Kidney epithelial cell (primary cell): ENCODE measurements at regions not wholly inside any gene's neighbourhood (a gene's known extent, or its start where the extent isn't known, plus 50 kb on each side); places are given as distances from the start of the nearest gene placed in this dataset.

Source experiments
- DNase-seq: peaks from one replicate; pipeline ENCODE4 v3.0.0-alpha.2; 2010; ENCODE audit warnings: low read depth
- H3K27me3 ChIP-seq: 2 replicates; pipeline ENCODE4 v1.6.0; 2011; ENCODE audit warnings: low read length; ENCODE audit not compliant: control insufficient read depth, insufficient read depth
- H3K36me3 ChIP-seq: 2 replicates; pipeline ENCODE4 v1.5.1; 2011; ENCODE audit warnings: low read length; ENCODE audit not compliant: control insufficient read depth, insufficient read depth
- H3K4me3 ChIP-seq: 2 replicates; pipeline ENCODE4 v1.5.1; 2011; ENCODE audit warnings: low read depth, mild to moderate bottlenecking, control low read depth, low read length
- CTCF ChIP-seq: IDR thresholded peaks from 2 replicates; pipeline ENCODE4 v1.5.1; 2011; ENCODE audit warnings: mild to moderate bottlenecking, moderate library complexity, low read length, control low read depth, inconsistent platforms; ENCODE audit not compliant: insufficient read depth, poor library complexity, severe bottlenecking

DNA sequence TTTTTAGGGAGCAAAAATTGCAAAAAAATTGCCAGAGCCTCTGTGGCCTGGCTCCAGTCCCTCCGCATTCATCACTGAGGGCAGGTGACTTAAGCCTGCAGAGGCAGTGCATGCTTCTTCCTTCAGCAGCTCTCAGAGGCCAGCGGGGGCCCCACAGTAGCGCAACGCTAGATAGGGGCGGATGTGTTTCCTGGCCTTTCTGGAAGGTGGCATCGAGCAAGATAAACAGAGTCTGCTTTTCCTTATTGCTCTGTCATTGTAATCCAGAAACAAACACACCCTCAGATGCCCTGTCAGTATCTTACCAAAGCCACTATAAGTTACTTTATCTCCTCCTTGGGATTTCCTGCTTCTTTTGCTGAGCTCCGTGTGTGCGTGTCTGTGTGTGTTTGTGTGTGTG, 75.5 kb upstream of the IRX6 start:
- H3K36me3 ChIP-seq = no peaks in the 10 kb centered on the region
- no peaks in the 10 kb centered on the region for H3K27me3 ChIP-seq
- no peak overlapping the region for H3K4me3 ChIP-seq
- DNase-seq = no peak
- TF ChIP-seq CTCF = no peak

DNA sequence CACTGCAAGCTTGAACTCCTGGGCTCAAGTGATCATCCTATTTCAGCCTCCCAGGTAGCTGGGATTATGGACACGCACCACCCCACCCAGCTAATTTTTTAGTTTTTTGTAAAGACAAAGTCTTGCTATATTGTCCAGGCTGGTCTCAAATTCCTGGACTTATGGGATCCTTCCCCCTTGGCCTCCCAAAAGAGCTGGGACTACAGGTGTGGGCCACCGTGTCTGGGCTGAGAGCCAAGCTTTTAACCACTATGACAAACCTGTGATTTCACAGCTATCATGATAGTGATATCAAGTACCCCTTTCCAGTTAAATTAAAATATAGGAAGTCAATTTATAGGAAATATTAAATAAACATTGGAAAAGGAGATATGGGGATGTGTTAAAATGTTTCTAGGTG, 74.6 kb upstream of the IRX6 start:
- no peak for DNase-seq
- H3K4me3 ChIP-seq = no peak overlapping the region
- no peaks in the 10 kb centered on the region for H3K36me3 ChIP-seq
- no peak for TF ChIP-seq CTCF
- H3K27me3 ChIP-seq = no peaks in the 10 kb centered on the region

- TF ChIP-seq CTCF = no peak
- DNase-seq = no peak
- no peaks in the 10 kb centered on the region for H3K27me3 ChIP-seq
- H3K36me3 ChIP-seq = no peaks in the 10 kb centered on the region
- no peak overlapping the region for H3K4me3 ChIP-seq
These were observed 74.1 kb upstream of the IRX6 start for GRCh38 chr16:55249936-55250335.

- no peaks in the 10 kb centered on the region for H3K36me3 ChIP-seq
- no peak for TF ChIP-seq CTCF
- H3K27me3 ChIP-seq = no peaks in the 10 kb centered on the region
- H3K4me3 ChIP-seq = no peak overlapping the region
- DNase-seq = no peak
These were observed 73.3 kb upstream of the IRX6 start for GRCh38 chr16:55250701-55251100.

DNA sequence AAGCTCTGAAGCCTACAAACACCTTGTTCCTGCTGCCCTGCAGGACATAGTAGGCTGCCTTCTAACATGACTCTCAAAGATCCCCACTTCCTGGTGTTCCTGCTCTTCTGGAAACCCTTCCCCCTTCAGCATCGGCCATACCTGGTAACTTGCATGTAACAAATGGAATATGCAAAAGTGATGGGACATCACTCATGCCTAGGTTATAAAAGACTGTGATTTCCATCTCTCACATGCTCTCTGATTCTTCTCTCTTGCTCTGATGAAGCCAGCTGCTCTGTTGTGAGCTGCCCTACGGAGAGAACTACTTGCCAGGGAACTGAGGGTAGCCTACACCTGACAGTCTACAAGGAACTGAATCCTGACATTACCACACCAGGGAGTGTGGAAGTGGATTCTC, 72.9 kb upstream of the IRX6 start:
- H3K27me3 ChIP-seq = no peaks in the 10 kb centered on the region
- no peak for TF ChIP-seq CTCF
- no peak for DNase-seq
- H3K36me3 ChIP-seq = no peaks in the 10 kb centered on the region
- H3K4me3 ChIP-seq = no peak overlapping the region

DNA sequence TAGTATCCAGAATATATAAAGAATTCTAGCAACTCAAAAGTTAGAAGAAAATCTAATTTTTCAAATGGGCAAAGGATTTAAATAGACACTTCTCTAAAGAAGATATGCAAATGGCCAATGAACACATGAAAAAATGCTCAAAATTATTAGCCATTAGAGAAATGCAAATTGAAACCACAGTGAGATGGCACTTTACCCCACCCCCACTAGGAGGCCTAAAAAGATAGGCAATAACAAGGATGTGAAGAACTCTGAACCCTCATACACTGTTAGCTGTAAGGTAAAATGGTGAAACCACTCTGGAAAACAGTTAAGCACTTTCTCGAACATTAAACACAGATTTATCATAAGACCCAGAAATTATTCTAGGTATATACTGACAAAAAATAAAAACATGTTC, 71.4 kb upstream of the IRX6 start:
- H3K36me3 ChIP-seq = no peaks in the 10 kb centered on the region
- H3K4me3 ChIP-seq = no peak overlapping the region
- no peak for TF ChIP-seq CTCF
- DNase-seq = no peak
- no peaks in the 10 kb centered on the region for H3K27me3 ChIP-seq
